ENCODE measurements at regions not wholly inside any gene's neighbourhood (a gene's known extent, or its start where the extent isn't known, plus 50 kb on each side); places are given as distances from the start of the nearest gene placed in this dataset.
A peak's percentile ranks its signal among the peaks of the same experiment; 100 is the strongest.

GRCh38 chr9:118993965-118994364 is 375.3 kb downstream of the BRINP1 start:
- DNase-seq (ENCODE audit: low read depth in 2 of 2) = no peak

GRCh38 chr9:119002491-119002890 is 366.7 kb downstream of the BRINP1 start:
- DNase-seq (ENCODE audit: low read depth in 2 of 2) = no peak

DNA sequence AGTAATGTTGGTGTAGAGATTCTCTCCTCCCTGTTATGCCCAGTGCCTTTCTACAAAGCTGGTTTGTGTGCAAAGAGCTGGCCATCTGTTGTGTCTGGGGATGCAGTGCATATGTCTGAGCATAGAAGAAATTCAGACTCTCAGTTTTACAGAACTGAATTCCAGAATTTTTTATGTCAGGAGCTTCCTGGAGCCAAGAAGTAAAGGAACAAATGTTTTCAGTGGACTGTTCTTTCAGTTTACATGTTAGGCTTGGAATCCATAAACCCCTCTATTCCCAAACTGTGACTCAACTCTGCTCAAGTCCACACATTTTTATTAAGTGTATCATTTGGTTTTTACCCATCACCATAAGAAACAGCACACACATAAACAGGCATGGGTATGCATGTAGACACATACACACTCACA is 366.0 kb downstream of the BRINP1 start:
- no peak for DNase-seq (ENCODE audit: low read depth in 2 of 2)

DNA sequence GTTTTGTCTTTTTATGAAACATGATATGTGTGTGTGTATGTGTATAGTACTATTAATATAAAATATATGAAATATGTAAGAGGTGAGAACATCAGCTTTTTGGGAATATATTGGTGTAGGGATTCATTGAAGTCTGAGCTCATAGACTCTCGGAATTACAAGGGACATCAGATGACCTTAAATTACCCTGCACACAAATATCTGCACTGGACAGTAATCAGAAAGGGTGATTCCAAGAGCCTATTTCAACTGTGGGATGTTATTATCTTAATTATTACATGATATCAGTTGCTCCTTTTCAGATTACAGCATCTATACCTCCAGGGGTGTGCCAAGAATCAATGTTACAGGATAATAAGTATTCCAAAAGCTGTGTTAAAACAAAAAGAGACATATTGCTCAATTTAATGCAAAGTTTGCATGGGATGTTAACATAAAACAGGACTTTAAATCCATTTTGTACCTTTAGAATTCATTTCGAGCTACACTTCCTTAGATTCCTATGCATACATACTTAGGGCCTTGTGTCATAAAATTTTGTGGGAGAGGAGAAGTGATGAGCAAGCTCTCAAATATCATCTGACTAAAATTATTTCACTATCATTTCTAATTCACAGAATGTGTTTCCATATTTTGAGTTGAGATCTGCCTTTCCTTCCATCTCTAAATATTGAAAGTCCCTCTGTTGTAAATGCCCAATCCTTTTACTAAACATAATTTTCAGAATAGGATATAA is 365.2 kb downstream of the BRINP1 start:
- no peak for DNase-seq (ENCODE audit: low read depth in 2 of 2)

- DNase-seq (ENCODE audit: low read depth in 2 of 2) = peak in 1 of 2 donors; percentile 0
These were observed 364.6 kb downstream of the BRINP1 start for GRCh38 chr9:119004618-119004990.

DNA sequence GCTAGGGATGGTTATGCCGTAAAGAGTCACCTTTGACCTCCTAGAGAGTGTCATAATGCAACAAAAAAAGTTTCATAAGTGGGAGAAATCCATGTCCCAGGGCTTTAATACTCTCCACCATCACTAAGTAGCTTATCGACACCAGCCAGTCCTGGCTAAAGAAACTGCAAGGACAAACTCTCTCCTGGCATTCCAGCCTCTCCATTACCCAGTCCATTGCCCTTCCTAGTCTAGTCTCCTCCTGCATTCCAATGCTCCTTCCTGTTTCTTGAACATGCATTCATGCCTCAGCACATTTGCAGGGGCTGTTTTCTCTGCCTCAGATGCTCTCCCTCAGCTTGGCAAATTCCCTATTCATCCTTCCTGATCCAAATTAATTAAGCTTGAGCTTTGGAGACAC is 364.1 kb downstream of the BRINP1 start:
- DNase-seq (ENCODE audit: low read depth in 2 of 2) = no peak

DNA sequence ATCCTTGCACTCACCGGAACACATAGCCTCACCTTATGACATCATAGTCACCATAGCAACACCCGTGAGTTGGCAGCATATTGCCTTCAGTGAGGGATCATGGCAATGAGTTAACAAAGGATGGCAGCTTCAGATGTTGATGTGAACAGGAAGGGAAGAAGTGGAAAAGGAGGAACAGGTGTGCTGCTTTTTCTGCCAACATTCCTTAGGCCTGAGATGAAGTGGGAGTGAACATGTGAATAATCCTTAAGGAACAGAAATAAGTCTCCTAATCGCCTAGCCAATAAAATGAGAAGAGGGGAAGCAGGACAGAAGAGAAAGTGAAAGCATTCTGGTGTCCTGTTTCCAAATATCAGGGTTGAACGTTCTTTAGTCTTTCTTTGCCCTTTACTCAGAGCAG is 360.0 kb downstream of the BRINP1 start:
- no peak for DNase-seq (ENCODE audit: low read depth in 2 of 2)

- no peak for DNase-seq (ENCODE audit: low read depth in 2 of 2)
These were observed 349.0 kb downstream of the BRINP1 start for GRCh38 chr9:119020284-119020683.

GRCh38 chr9:119020730-119021333 is 348.4 kb downstream of the BRINP1 start:
- DNase-seq (ENCODE audit: low read depth in 2 of 2) = no peak

GRCh38 chr9:119026120-119026519 is 343.1 kb downstream of the BRINP1 start:
- DNase-seq (ENCODE audit: low read depth in 2 of 2) = no peak

GRCh38 chr9:119027901-119028699 is 341.1 kb downstream of the BRINP1 start:
- DNase-seq (ENCODE audit: low read depth in 2 of 2) = no peak

DNA sequence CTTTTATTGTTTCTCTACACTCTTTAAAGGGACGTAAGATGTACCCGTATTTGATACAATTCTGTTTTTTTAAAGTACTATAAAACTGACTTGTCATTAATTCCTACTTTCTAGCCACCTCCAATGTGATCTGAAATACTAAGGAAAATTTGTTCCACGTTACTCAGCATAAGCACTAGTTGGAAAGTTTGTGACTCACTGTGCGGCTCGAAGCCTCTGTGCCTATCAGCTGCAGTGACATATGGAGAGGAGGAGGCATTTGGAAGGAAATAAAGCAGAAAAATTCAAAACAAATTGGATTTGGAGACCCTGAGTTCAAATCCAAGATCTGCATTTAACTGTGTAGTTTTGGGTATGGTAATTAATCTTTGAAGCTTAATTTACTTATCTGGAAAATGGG is 339.3 kb downstream of the BRINP1 start:
- DNase-seq (ENCODE audit: low read depth in 2 of 2) = no peak

GRCh38 chr9:119033596-119033995 is 335.6 kb downstream of the BRINP1 start:
- DNase-seq (ENCODE audit: low read depth in 2 of 2) = no peak

DNA sequence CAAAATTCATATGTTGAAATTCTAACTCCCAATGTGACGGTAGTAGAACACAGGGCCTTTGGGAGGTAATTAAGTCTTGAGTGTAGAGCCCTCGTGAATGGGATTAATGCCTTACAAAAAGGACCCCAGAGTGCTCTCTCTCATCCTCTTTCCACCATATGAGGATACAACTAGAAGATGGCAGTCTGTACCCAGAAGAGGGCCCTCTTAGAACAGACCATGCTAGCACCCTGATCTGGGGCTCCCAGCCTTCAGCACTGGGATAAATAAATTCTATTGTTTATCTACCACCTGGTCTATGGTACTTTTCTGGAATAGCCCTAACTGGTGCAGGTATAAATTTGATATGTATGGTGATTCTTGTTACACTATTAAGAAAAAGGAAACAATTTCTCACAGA is 332.3 kb downstream of the BRINP1 start:
- DNase-seq (ENCODE audit: low read depth in 2 of 2) = no peak

GRCh38 chr9:119043996-119044395 is 325.2 kb downstream of the BRINP1 start:
- no peak for DNase-seq (ENCODE audit: low read depth in 2 of 2)

- DNase-seq (ENCODE audit: low read depth in 2 of 2) = no peak
These were observed 324.4 kb downstream of the BRINP1 start for GRCh38 chr9:119044806-119045205.

DNA sequence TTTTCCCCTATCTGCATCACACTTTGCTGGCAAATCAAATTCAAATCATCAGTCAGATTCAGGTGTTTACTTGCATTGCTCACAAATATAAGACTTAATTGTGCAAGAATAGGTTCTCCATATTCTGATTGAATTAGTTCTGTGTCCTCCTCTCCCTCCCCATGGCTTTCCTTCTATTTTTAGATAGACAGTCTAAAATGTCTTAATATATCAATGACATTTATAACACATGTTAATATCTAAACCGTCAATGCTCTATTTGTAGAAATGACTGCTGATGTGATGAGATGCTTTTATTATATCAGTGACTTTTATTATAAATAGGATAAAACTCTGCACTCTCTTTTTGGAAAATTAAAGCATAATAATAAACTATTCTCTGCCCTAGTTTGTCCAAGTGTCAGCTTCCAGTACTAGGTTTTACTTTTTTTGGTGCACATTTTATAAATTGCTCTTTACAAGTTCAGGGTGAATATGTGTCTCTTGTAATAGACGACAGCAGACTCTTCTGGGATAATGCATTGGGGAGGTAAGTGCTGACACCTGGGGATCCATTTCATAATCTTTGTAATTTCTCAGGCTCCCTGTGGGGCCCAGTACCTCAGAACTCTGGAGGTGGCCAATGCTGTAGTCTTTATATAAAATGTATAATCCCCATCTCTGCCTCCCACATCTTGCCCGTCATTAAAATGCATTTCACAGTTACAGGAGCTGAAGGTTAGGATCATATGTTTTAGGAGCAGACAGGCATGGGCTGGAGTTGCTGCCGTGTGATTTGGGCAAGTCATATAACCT is 321.5 kb downstream of the BRINP1 start:
- no peak for DNase-seq (ENCODE audit: low read depth in 2 of 2)

DNA sequence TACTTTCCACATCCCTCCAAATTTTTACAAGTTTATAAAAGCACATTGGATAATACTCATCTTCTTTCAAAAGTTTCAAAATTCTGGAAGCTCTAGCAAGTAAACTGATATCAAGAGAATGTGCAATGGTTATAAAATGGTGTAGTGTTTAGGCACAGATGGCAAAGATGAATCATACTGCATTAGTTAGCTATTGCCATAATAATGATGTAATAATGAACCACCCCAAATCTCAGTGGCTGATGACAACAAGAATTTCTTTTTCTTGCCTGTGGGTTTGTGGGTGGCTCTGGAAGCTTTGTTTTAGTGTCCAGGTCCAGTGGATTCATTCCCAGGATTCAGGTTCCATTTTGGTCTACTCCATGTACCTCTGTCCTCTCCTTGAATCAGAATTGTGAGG is 319.0 kb downstream of the BRINP1 start:
- DNase-seq (ENCODE audit: low read depth in 2 of 2) = no peak

DNA sequence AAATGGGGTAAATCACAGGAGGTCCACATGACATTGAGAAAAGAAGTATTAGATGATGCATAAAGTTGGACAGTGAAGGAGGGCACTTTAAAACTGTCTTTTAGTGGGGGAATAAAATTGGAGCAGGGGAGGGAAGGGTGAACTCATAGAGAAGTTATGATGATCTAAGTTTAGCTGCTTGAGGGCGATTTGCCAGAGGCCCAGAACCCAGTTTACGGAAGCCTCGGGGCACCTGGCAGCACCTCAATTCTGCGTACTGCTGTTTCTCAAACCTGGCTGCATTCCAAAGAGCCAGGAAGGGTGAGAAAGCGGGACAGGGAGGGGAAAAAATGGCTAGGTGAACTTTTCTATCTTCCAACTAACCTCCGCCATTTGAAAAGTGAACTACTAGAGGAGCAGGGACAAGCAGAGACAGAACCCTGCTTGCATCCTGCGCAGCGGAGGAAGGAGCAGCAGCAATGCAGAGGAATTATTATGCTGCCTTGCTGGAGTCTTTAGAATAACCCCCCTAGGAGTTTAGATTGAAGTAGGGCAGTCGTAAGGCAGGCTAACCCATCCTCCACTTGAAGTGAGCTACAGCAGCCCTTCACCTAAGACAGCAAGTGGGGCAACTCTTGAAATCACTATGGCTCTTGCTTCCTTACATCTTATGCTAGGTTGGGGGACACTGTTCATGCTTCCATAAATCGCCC is 316.8 kb downstream of the BRINP1 start:
- no peak for DNase-seq (ENCODE audit: low read depth in 2 of 2)

- DNase-seq (ENCODE audit: low read depth in 2 of 2) = no peak
These were observed 316.2 kb downstream of the BRINP1 start for GRCh38 chr9:119053070-119053469.
